8988T (cell line): ENCODE measurements at regions not wholly inside any gene's neighbourhood (a gene's known extent, or its start where the extent isn't known, plus 50 kb on each side); places are given as distances from the start of the nearest gene placed in this dataset.
"Not testable (repeated sequence)": the region's sequence is repeated elsewhere in the genome, so short reads cannot be mapped to it uniquely, and the experiment has no call there.

Experiments
- DNase-seq: peaks from one replicate; pipeline ENCODE4 v3.0.0; 2011

GRCh38 chr2:132332345-132333033 lies 84.1 kb upstream of the GPR39 start:
- not testable (repeated sequence) for DNase-seq

GRCh38 chr2:132337135-132337534 lies 79.5 kb upstream of the GPR39 start:
- not testable (repeated sequence) for DNase-seq

- DNase-seq, result not testable (repeated sequence)
Observed at GRCh38 chr2:132337844-132338243, 78.8 kb upstream of the GPR39 start.

GRCh38 chr2:132347041-132347780 lies 69.4 kb upstream of the GPR39 start:
- not testable (repeated sequence) for DNase-seq

- DNase-seq, result not testable (repeated sequence)
Observed at GRCh38 chr2:132349092-132349687, 67.4 kb upstream of the GPR39 start.

- not testable (repeated sequence) for DNase-seq
Observed at GRCh38 chr2:132351668-132352067, 64.9 kb upstream of the GPR39 start.

GRCh38 chr2:132352481-132353001 lies 64.1 kb upstream of the GPR39 start:
- DNase-seq, result peak; percentile 13

GRCh38 chr2:132353380-132353779 lies 63.2 kb upstream of the GPR39 start:
- DNase-seq, result not testable (repeated sequence)

GRCh38 chr2:132360964-132361363 lies 55.6 kb upstream of the GPR39 start:
- not testable (repeated sequence) for DNase-seq

- not testable (repeated sequence) for DNase-seq
Observed at GRCh38 chr2:132361498-132361897, 55.1 kb upstream of the GPR39 start.

GRCh38 chr2:132363352-132363751 lies 53.3 kb upstream of the GPR39 start:
- not testable (repeated sequence) for DNase-seq

- not testable (repeated sequence) for DNase-seq
Observed at GRCh38 chr2:132365963-132366362, 50.6 kb upstream of the GPR39 start.

- no peak for DNase-seq
Observed at GRCh38 chr2:132366421-132367180, 50.0 kb upstream of the GPR39 start.
